ENCODE measurements at regions not wholly inside any gene's neighbourhood (a gene's known extent, or its start where the extent isn't known, plus 50 kb on each side); places are given as distances from the start of the nearest gene placed in this dataset.
"Not testable (repeated sequence)": the region's sequence is repeated elsewhere in the genome, so short reads cannot be mapped to it uniquely, and the experiment has no call there.

- H3K4me1 ChIP-seq; H3K9me3 ChIP-seq; intact Hi-C loops (cut with DNase I); H3K27me3 ChIP-seq; DNase-seq (ENCODE audit: extremely low spot score); H3K36me3 ChIP-seq: not testable (repeated sequence)
- Histone ChIP-seq H3K4me3 (peak overlapping the region; percentile 51 to 65 (median 59)), H3K27ac (replicated peaks in 1 of 4) (peak overlapping the region; percentile 82 to 85 (median 83))
- TF ChIP-seq POLR2AphosphoS5 (IDR thresholded peaks at IDR 0.05), result peak in 1 of 2 donors; percentile 53
- WGBS, result 0% methylated on average over 1 of the region's 61 CpGs
Measured at GRCh38 chr15:32536507-32537172, 56.6 kb upstream of the GOLGA8N start.

GRCh38 chr15:32536057-32536493, 57.2 kb upstream of the GOLGA8N start:
- H3K4me1 ChIP-seq; H3K9me3 ChIP-seq; H3K27ac ChIP-seq (replicated peaks in 1 of 4); H3K27me3 ChIP-seq; intact Hi-C loops (cut with DNase I); H3K36me3 ChIP-seq; DNase-seq (ENCODE audit: extremely low spot score): not testable (repeated sequence)
- H3K4me3 ChIP-seq, result peak overlapping the region in 2 of 4 donors; percentile 59
- WGBS, result no CpG with 5 or more reads among the region's 55 CpGs

GRCh38 chr15:32535150-32535898, 57.9 kb upstream of the GOLGA8N start:
- WGBS, result no CpG with 5 or more reads among the region's 10 CpGs
- H3K27me3 ChIP-seq; H3K36me3 ChIP-seq; H3K9me3 ChIP-seq; H3K4me1 ChIP-seq; H3K4me3 ChIP-seq; H3K27ac ChIP-seq (replicated peaks in 1 of 4); DNase-seq (ENCODE audit: extremely low spot score); intact Hi-C loops (cut with DNase I): not testable (repeated sequence)

- 61% methylated on average over 6 of the region's 6 CpGs for WGBS
- intact Hi-C loops (cut with DNase I); H3K4me1 ChIP-seq; H3K27me3 ChIP-seq; H3K4me3 ChIP-seq; H3K27ac ChIP-seq (replicated peaks in 1 of 4); DNase-seq (ENCODE audit: extremely low spot score); H3K9me3 ChIP-seq: not testable (repeated sequence)
- H3K36me3 ChIP-seq, result peaks cover 5 to 23% (median 13%) of the 10 kb centered on the region in 4 donors
Measured at GRCh38 chr15:32522900-32523299, 67.5 kb upstream of the GOLGA8O start.

GRCh38 chr15:32522421-32522820, 67.0 kb upstream of the GOLGA8O start:
- H3K27me3 ChIP-seq; intact Hi-C loops (cut with DNase I); H3K4me3 ChIP-seq; DNase-seq (ENCODE audit: extremely low spot score); H3K9me3 ChIP-seq; H3K4me1 ChIP-seq; H3K27ac ChIP-seq (replicated peaks in 1 of 4): not testable (repeated sequence)
- H3K36me3 ChIP-seq, result peaks cover 5 to 24% (median 14%) of the 10 kb centered on the region in 4 donors
- WGBS, result 99% methylated on average over 7 of the region's 9 CpGs

- intact Hi-C loops (cut with DNase I); H3K27me3 ChIP-seq; H3K4me3 ChIP-seq; H3K9me3 ChIP-seq; H3K4me1 ChIP-seq; H3K27ac ChIP-seq (replicated peaks in 1 of 4); DNase-seq (ENCODE audit: extremely low spot score): not testable (repeated sequence)
- peaks cover 5 to 24% (median 14%) of the 10 kb centered on the region in 4 donors for H3K36me3 ChIP-seq
- WGBS, result 75% methylated on average over 7 of the region's 7 CpGs
Measured at GRCh38 chr15:32518976-32519375, 63.5 kb upstream of the GOLGA8O start.

GRCh38 chr15:32518013-32518412, 62.6 kb upstream of the GOLGA8O start:
- DNase-seq (ENCODE audit: extremely low spot score); H3K27me3 ChIP-seq; H3K9me3 ChIP-seq; H3K4me1 ChIP-seq; H3K4me3 ChIP-seq; intact Hi-C loops (cut with DNase I); H3K27ac ChIP-seq (replicated peaks in 1 of 4): not testable (repeated sequence)
- H3K36me3 ChIP-seq, result peaks cover 5 to 21% (median 14%) of the 10 kb centered on the region in 4 donors
- WGBS, result 92% methylated on average over 19 of the region's 20 CpGs

GRCh38 chr15:32516954-32517353, 61.5 kb upstream of the GOLGA8O start:
- H3K27me3 ChIP-seq; H3K27ac ChIP-seq (replicated peaks in 1 of 4); DNase-seq (ENCODE audit: extremely low spot score); H3K4me3 ChIP-seq; intact Hi-C loops (cut with DNase I); H3K9me3 ChIP-seq; H3K4me1 ChIP-seq: not testable (repeated sequence)
- H3K36me3 ChIP-seq, result peaks cover 1 to 15% (median 11%) of the 10 kb centered on the region in 4 donors
- WGBS, result no CpG with 5 or more reads among the region's 1 CpG

- DNase-seq (ENCODE audit: extremely low spot score); H3K4me3 ChIP-seq; H3K27me3 ChIP-seq; intact Hi-C loops (cut with DNase I); H3K9me3 ChIP-seq; H3K36me3 ChIP-seq; H3K27ac ChIP-seq (replicated peaks in 1 of 4); H3K4me1 ChIP-seq: not testable (repeated sequence)
Measured at GRCh38 chr15:32513378-32513777, 57.9 kb upstream of the GOLGA8O start.

- intact Hi-C loops (cut with DNase I); DNase-seq (ENCODE audit: extremely low spot score); H3K4me1 ChIP-seq; H3K36me3 ChIP-seq; H3K27ac ChIP-seq (replicated peaks in 1 of 4); H3K4me3 ChIP-seq; H3K9me3 ChIP-seq; H3K27me3 ChIP-seq: not testable (repeated sequence)
Measured at GRCh38 chr15:32510027-32510426, 54.6 kb upstream of the GOLGA8O start.

- H3K36me3 ChIP-seq, result not testable (repeated sequence)
- no CpG with 5 or more reads among the region's 7 CpGs for WGBS
Measured at GRCh38 chr15:32508081-32508480, 52.6 kb upstream of the GOLGA8O start.

GRCh38 chr15:32506787-32507186, 51.4 kb upstream of the GOLGA8O start:
- H3K27ac ChIP-seq (replicated peaks in 1 of 4); H3K36me3 ChIP-seq; H3K4me1 ChIP-seq; DNase-seq (ENCODE audit: extremely low spot score); intact Hi-C loops (cut with DNase I); H3K27me3 ChIP-seq; H3K9me3 ChIP-seq; H3K4me3 ChIP-seq: not testable (repeated sequence)
- WGBS, result no CpG with 5 or more reads among the region's 2 CpGs

More at GRCh38 chr15:32508081-32508480, 52.6 kb upstream of the GOLGA8O start:
- H3K4me3 ChIP-seq; H3K27ac ChIP-seq (replicated peaks in 1 of 4); H3K27me3 ChIP-seq; intact Hi-C loops (cut with DNase I); H3K9me3 ChIP-seq; H3K4me1 ChIP-seq; DNase-seq (ENCODE audit: extremely low spot score): not testable (repeated sequence)

GRCh38 chr15:32505633-32506032, 50.2 kb upstream of the GOLGA8O start:
- not testable (repeated sequence) for H3K9me3 ChIP-seq

More at GRCh38 chr15:32505633-32506032, 50.2 kb upstream of the GOLGA8O start:
- intact Hi-C loops (cut with DNase I); H3K36me3 ChIP-seq; H3K4me3 ChIP-seq; H3K4me1 ChIP-seq; H3K27ac ChIP-seq (replicated peaks in 1 of 4); DNase-seq (ENCODE audit: extremely low spot score); H3K27me3 ChIP-seq: not testable (repeated sequence)
- no CpG with 5 or more reads among the region's 4 CpGs for WGBS

All from esophagus muscularis mucosa (tissue), 4 donors.